ENCODE measurements at regions not wholly inside any gene's neighbourhood (a gene's known extent, or its start where the extent isn't known, plus 50 kb on each side); places are given as distances from the start of the nearest gene placed in this dataset.
"Not testable (repeated sequence)": the region's sequence is repeated elsewhere in the genome, so short reads cannot be mapped to it uniquely, and the experiment has no call there.

DNA sequence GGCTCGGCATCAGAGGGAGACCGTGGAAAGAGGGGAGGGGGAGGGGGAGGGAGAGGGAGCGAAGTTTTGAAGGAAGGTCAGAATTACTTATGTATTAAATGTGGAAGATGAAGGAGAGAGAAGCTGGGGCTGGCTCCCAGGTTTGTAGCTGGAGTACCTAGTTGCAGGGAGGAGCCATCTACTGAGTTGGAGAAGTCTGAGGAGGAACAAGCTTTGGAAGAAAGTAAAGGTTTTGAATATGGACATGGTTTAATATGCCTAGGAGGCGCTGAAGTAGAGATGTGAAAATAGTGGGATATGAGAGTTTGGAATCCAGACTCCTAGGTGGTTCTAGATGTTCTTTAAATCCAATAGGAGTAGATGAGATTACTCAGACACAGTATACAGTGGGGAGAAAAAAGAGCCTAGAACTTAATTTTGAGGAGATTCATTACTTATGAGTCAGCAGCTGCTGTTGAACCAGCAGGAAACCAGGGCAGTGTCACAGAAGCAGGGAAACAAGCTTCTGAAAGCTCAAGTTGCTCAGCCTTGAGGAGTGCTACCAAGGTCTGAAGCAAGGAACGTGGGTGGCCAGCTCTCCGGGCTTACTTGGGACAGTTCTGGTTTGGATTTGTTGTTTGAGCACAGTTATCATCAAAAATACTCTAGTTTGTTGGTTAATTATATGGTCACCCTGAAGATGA, 149.3 kb downstream of the UTRN start:
- DNase-seq (ENCODE audit: low read depth): no peak

DNA sequence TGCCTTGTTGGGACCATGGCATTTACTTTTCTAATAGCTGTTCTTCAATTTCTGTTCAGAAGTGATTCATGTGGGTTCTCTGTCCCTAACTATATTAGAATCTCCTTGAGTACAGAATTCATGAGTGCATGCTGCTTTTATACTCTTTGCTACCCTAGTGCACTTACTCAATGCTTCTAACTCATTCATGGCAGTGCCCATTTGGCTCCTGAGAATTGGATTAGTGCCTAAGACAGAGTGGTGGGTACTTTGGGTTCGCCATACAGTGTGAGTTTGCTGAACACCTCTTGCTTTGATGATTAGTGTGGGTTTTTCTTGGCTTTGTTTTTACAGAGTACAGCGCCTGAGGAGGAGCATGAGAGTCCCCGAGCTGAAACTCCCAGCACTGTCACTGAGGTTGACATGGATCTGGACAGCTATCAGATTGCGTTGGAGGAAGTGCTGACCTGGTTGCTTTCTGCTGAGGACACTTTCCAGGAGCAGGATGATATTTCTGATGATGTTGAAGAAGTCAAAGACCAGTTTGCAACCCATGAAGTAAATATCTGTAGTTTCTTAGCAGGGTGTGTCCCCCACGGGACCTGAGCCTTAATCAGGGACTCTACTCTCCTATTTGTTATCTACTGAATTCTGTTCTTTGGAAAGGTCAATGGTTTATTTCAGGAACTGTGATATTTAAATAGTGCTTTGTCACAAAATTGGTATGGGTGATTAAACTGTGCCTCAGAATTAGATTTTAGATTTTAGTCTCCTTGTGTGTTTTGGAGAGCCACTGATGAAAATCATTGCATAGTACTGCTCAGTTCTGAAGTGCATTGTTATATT, 150.7 kb downstream of the UTRN start:
- DNase-seq (ENCODE audit: low read depth): no peak

DNA sequence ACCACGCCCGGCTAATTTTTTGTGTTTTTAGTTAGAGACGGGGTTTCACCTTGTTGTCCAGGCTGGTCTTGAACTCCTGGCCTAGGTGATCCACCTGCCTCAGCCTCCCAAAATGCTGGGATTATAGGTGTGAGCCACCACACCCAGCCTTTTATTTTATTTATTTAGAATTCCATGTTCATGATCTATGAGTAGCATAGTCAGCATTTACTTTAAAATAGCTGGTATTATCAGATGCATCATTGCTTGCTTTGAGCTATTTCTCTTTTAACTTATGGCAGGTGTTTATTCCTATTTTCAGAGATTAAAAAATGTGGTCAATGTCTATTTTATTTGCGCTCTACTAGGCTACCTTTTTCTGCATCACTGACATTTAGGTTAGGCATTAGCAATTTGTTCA, 152.0 kb downstream of the UTRN start:
- DNase-seq (ENCODE audit: low read depth): no peak

DNA sequence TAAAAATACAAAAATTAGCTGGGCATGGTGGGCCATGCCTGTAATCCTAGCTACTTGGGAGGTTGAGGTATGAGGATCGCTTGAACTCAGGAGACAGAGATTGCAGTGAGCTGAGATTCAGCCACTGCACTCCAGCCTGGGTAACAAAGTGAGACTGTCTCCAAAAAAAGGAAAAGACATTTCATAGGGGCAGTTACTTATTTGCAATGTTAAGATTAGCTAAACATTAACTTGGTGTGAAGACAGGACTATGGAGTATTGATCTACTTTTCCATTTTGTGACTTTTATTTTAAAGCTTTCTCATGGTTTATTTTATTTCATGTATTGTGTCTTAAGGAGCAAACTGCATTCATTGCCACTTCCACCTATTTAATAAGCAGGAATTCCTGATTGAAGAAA, 153.0 kb downstream of the UTRN start:
- DNase-seq (ENCODE audit: low read depth): no peak

DNA sequence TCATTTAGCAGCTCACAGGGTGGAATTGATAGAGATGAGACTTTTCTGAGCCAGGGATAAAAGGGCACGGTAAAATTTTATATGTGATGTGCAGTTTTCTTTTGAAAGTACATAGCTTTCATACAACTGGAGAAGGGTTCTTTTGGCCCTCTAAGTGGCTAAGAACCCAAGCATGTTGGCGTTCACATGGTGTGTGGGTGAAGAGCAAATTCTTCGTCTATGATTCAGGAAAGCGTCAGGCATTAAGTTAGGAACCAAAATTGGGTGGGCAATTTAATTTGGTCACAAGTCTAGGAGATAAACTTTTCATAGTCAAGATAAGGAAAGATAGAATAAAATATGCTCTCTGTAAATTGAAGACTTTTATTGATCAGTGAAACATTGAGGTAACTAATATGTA, 153.9 kb downstream of the UTRN start:
- DNase-seq (ENCODE audit: low read depth): no peak

DNA sequence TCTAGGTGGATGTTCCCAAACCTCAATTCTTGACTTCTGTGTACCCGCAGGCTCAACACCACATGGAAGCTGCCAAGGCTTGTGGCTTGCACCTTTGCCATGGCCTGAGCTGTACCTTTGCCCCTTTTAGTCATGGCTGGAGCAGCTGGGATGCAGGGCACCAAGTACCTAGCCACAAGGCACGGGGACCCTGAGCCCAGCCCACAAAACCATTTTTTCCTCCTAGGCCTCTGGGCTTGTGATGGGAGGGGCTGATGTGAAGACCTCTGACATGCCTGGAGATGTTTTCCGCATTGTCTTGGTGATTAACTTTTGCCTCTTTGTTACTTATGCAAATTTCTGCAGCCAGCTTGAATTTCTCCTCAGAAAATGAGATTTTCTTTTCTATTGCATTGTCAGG, 156.7 kb downstream of the UTRN start:
- not testable (repeated sequence) for DNase-seq (ENCODE audit: low read depth)

DNA sequence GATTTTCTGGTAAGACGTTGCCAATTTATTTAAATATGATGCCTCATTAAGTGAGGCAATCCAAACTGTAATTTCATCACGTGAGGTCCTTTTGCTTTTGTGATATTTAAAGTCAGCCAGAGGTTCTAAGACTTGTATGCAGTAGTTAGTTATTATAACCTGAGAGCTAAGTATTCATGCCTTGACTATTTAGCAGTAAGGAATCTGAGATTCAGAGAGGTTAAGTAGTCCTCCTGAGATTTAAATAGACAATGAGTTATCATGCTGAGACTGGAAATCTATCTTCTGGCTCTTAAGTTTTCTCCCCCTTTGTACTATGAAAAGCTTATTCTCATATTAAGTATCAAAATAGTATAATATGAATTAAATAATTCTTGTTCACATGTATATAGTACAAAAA, 158.0 kb downstream of the UTRN start:
- DNase-seq (ENCODE audit: low read depth): no peak

DNA sequence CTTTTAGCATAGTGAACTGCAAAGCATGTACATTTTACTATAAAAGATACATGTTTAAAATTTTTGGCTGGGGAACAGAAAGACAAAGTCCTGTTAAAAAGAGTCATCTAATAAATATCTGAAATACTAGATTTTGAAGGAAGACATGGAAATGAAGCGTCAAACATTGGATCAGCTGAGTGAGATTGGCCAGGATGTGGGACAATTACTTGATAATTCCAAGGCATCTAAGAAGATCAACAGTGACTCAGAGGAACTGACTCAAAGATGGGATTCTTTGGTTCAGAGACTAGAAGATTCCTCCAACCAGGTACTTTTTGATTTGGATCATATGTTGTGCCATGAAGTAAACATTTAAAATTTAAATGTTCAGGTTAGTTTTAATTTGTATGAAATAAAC, 162.3 kb downstream of the UTRN start:
- DNase-seq (ENCODE audit: low read depth): no peak

DNA sequence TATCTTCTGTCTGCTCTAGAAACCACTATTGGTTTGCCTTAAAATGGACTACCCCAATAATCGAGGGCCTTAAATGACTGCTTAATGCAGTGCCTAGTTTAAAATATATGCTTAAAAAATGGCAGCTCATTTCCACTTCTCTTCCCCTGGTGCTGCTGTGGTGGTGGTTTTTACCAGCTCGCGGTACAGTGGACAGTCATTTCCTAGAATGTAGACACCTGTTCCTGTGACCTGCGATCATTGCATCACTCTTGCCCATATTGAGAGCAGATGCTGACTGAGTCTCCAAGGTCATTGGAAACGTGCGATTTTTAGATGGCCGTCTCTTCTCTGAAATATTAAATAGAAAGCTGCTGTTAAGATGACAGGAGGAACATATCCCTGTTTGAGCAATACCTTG, 164.1 kb downstream of the UTRN start:
- no peak for DNase-seq (ENCODE audit: low read depth)

DNA sequence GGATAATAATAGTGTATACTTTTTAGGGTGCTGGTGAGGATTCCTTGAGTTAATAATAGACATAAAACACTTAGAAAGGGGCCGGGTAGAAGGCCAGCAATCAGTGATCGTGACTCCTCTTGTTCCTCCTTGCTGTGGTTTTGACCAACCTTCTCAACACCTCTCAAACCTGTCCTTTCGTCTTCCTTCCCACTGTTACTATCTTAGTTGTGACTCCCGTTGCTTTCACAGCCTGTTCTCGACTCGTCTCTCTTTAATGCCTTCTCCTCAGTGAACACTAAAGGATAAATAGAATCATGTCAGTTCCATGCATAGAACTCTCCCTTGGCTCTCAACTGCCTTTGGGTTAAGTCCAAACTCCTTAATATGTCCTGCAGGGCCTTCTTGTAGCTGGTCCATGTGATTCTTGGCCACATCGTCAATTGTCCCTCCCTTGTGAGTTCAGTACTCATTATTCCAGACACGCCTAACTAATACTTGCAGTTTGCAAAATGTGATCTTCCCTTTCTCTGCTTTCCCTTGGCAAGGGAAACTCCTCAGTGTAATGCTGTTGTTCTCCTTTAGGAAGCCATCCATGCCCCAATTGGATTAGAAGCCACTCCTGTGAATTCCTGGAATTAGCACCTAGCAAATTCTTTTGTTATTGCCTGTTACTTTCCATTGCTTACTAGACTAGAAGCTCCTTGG, 164.9 kb downstream of the UTRN start:
- no peak for DNase-seq (ENCODE audit: low read depth)

DNA sequence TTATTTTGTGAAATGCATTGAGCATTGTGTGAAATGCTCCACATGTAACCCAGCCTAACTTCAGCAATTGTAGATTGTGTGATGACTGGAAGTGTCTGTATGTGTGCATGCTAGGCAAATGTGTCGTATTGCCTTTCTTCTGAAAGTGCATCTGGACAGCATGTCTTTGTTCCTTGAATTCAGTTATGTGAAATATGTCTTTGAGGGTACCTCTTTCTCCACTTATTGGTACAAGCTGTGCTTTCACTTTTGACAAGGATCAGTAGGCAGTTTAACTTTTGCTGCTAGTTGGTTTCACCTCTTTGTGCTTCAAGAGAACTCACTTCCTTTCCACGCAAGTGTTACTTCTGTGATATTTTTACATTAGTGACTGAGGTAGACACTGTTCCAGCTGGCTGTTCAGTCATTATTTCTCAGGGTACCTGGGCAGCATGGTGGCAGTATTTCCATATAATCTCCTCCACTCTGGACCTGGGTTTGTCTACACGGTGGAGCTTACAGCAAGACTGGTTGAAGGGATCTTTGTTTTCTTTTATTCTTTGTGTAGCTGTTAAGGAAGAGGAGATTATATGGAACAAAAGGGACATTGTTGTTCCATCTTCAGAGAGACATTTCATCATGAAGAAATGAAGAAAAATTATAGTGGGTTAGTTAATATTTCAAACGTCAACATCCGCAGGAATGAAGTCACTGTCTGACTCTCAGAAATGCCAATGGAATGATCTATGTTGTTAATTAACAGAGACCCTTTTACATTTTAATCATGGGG, 175.4 kb downstream of the UTRN start:
- no peak for DNase-seq (ENCODE audit: low read depth)

DNA sequence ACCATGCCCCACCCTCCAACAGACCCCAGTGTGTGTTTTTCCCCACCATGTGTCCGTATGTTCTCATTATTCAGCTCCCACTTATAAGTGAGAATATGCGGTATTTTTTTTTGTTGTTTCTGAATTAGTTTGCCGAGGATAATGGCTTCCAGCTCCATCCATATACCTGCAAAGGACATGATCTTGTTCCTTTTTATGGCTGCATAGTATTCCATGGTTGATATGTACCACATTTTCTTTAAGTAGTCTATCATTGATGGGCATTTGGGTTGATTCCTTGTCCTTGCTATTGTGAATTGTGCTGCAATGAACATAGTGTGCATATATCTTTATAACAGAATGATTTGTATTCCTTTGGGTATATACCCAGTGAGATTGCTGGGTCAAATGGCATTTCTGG, 176.9 kb downstream of the UTRN start:
- no peak for DNase-seq (ENCODE audit: low read depth)

DNA sequence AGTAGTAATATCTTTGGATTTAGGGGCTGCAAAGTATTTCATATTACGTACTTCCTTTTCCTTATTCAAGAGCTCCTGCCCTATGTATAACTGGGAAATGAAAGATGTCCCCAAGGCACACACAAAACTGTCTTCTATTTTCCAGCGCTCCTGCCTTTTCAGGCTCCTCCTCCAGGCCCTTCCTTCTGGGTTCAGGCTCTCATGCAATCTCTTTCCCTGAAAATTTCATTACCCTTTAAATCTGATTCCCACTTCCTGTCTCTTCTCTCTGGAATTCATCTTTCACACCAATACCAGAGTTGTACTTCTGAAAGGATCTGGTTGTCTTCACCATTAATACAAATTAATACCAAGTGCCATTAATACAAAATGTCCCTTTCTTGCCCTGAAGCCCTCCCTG, 181.6 kb downstream of the UTRN start:
- DNase-seq (ENCODE audit: low read depth): no peak

DNA sequence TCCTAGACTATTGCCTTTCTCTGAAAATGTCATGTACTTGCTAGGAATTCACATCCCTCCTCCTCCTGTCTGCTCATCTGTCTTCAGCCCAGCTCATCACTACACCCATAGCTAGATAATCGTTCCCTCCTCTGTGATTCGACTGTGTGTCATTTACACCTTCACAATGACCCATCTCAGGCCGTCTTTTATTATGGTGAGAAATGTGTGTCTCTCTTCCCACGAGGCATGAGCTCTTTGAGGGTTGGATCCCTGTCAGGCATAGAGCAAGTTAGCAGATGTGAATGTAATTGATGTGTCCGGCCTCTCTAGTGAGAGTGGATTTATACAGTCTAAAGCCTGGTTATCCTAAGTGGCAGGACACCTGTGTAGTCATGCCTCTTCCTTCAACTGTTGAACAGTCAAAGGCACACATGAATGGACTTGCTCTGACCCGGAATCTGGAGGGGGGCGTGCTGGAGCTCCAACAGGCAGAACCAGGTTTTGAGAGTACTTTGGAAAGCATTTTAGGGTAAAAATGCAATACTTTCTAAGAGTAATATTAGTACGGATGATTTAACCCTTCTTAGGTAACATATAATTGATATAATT, 182.1 kb downstream of the UTRN start:
- DNase-seq (ENCODE audit: low read depth): no peak

DNA sequence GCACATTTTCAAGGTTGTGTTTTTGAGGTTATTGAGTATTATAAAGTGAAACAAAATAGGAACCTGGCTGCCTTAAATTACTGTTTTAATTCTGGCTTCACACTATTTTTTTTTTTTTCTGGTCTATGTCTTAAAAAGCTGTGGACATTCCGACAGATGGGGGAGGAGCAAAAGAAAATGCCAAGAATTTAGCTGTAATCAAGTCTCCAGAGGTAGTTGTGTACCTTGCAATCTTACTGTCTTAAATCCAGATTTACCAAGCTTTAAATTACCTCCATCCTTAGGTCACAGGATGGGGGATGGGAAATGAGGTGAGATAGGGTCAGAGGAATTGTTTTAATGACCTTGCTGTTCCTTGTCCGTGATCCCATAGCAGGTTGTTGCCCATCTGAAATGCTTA, 182.8 kb downstream of the UTRN start:
- DNase-seq (ENCODE audit: low read depth): no peak

DNA sequence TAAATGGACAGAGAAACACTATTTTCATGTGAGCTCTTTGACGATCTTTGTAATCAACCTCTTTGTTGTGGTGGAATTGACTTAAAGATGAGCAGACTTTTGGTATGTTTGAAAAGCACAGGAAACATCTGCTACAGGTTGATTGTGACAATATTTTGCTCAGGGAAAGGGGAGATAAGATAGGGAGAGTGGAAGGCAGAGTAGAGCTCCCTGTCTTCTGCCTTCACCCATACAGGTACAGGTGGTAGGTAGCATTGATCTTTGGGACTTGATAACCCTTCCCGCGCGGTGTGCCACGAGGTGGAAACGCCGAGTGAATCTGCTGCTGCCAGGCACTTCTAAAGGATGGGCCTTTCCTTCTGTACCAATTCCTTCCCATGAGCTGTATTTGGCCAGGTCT, 183.6 kb downstream of the UTRN start:
- no peak for DNase-seq (ENCODE audit: low read depth)

DNA sequence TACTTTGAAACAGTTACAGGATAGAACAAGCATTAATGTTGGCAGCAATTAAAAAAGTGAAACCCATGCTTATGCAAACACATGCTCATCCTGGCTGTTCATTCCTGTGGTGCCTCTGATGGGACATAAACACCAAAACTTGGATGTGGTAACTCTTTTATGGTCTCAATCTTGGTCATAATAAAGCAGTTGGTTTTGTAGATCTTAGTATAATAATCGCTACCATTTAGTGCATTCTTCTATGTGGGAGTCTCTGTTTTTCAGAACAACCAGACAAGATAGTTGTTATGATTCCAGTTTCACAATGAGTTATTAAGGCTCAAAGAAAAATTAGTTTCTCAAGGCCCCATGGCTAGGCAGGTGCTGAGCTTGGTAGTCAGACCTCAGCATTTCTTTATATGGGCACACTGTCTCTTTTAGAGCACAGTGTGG, 184.0 kb downstream of the UTRN start:
- no peak for DNase-seq (ENCODE audit: low read depth)

DNA sequence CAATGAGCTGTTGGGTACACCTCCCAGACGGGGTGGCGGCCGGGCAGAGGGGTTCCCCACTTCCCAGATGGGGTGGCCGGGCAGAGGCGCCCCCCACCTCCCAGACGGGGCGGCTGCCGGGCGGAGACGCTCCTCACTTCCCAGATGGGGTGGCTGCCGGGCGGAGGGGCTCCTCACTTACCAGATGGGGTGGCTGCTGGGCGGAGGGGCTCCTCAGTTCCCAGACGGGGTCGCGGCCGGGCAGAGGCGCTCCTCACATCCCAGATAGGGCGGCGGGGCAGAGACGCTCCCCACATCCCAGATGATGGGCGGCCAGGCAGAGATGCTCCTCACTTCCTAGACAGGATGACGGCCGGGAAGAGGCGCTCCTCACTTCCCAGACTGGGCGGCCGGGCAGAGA, 185.1 kb downstream of the UTRN start:
- DNase-seq (ENCODE audit: low read depth): not testable (repeated sequence)

DNA sequence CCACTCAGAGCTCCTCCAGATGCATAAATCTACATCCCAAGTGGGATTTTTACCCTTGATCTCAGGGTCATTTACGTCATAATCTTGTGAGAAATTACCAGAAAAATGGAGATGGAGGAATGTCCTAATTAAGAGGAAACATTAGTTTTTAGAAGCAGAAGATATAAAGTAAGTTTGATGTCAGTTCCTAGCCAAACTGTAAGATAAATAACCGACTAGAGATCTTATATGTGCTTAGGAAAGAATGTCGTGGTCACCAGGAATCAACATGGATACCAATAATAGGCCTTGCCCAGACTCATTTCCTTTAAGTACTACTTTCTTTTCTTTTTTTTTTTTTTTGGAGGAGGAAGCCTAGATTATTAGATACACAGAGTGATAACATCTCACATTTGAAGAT, 186.9 kb downstream of the UTRN start:
- no peak for DNase-seq (ENCODE audit: low read depth)

DNA sequence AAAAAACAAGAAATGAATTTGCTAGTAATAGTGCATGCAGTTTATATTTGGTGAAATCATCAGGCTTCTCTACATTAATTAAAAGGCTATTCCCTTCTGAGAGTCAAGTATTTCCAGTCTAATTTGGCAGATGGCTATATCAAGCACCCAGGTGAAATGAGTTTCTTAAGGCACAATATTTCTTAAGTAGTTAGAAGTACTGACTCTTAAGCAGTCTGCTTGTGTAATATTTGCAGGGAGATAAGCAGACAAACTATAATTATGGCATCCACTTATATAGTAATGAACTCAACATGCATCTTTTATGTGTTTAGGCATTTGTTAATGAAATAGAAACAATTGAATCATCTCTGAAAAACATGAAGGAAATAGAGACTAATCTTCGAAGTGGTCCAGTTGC, 189.2 kb downstream of the UTRN start:
- DNase-seq (ENCODE audit: low read depth): no peak

DNA sequence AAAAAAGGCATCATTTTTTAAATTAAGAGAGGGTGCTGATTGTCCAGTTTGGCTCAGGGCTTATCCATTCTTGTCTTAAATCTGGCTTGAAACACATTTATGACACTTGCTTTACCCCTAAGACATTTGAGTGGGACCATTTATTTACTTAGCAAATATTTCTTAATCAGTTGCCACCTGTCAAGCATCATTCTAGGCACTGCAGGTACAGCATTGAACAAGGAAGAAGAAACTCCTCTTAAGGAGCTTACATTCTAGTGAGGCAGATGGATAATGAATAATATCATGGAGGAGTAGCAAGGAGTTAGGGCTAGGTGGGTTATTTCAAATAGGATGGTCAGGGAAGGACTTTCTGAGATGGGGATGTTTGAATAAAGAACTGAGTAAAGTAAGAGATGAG, 189.8 kb downstream of the UTRN start:
- DNase-seq (ENCODE audit: low read depth): no peak

DNA sequence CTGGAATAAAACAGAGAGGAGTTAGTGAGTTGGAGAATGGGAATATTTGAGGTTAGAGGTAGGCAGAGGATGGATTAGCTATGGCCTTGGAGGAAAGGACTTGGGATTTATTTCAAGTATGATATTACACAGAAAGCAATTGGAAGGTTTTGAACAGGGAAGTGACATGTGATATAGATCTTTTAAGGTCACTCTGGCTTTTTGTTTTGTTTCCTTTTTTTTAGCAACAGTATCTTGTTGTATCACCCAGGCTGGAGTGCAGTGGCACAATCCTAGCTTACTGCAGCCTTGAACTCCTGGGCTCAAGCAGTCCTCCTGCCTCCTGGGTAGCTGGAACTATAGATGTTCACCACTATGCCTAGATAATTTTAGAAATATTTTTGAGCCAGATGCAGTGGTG, 190.3 kb downstream of the UTRN start:
- no peak for DNase-seq (ENCODE audit: low read depth)
